CD14-positive monocyte (primary cell): ENCODE measurements at regions not wholly inside any gene's neighbourhood (a gene's known extent, or its start where the extent isn't known, plus 50 kb on each side); places are given as distances from the start of the nearest gene placed in this dataset.

Source experiments
- DNase-seq, 3 donors: peaks; one replicate each; pipeline ENCODE4 v3.0.0-alpha.2; 2011 to 2022
- H2AFZ ChIP-seq: 2 replicates; pipeline ENCODE4 v1.6.0; 2012; ENCODE audit warnings: mild to moderate bottlenecking, low read depth, low read length, inconsistent platforms; ENCODE audit not compliant: insufficient read depth, poor library complexity, severe bottlenecking
- H3K27ac ChIP-seq, 2 donors: 1 replicate in 1 of 2; 2 replicates in 1 of 2; pipeline ENCODE4 v1.5.1; 2012 to 2013; ENCODE audit warnings: low read length in 2 of 2, control low read depth in 1 of 2, inconsistent platforms in 1 of 2, low read depth in 1 of 2, mild to moderate bottlenecking in 1 of 2
- H3K27me3 ChIP-seq, 2 donors: one replicate each; pipeline versions ENCODE4 v1.6.0 to v1.6.1; 2011 to 2013; ENCODE audit warnings: low read length in 2 of 2; ENCODE audit not compliant: control insufficient read depth in 2 of 2, insufficient read depth in 2 of 2
- H3K36me3 ChIP-seq, 2 donors: replicated peaks in 1 of 2; 1 replicate in 1 of 2; 2 replicates in 1 of 2; pipeline versions ENCODE4 v1.5.1 to v1.6.1; 2012 to 2013; ENCODE audit warnings: low read length in 2 of 2, control low read depth in 1 of 2, inconsistent platforms in 1 of 2, mild to moderate bottlenecking in 1 of 2; ENCODE audit not compliant: insufficient read depth in 2 of 2, control insufficient read depth in 1 of 2
- H3K4me1 ChIP-seq, 2 donors: 1 replicate in 1 of 2; 2 replicates in 1 of 2; pipeline versions ENCODE4 v1.5.1 to v1.6.1; 2012 to 2013; ENCODE audit warnings: low read length in 2 of 2, control low read depth in 1 of 2, inconsistent platforms in 1 of 2, mild to moderate bottlenecking in 1 of 2, moderate library complexity in 1 of 2; ENCODE audit not compliant: insufficient read depth in 2 of 2, control insufficient read depth in 1 of 2
- H3K4me2 ChIP-seq: replicated peaks from 2 replicates; pipeline ENCODE3; 2012; ENCODE audit warnings: low read length, moderate library complexity, mild to moderate bottlenecking; ENCODE audit not compliant: poor library complexity, severe bottlenecking; ENCODE audit errors: extremely low read depth
- H3K4me3 ChIP-seq, 3 experiments: fragments of 200-600 bp in 1 of 3; sonication (generic) in 1 of 3; replicated peaks in 1 of 3; 1 replicate in 2 of 3; 2 replicates in 1 of 3; pipeline ENCODE4 v1.5.1; 2011 to 2013; ENCODE audit warnings: low read length in 3 of 3, mild to moderate bottlenecking in 3 of 3, control low read depth in 2 of 3, low read depth in 2 of 3, inconsistent platforms in 1 of 3, moderate library complexity in 1 of 3
- H3K79me2 ChIP-seq: 2 replicates; pipeline ENCODE4 v1.6.0; 2012; ENCODE audit warnings: mild to moderate bottlenecking, control low read depth, inconsistent platforms, low read length, moderate library complexity; ENCODE audit not compliant: insufficient read depth
- H3K9ac ChIP-seq: 2 replicates; pipeline ENCODE4 v1.6.0; 2017; ENCODE audit warnings: low read length, mild to moderate bottlenecking; ENCODE audit not compliant: insufficient read depth, poor library complexity, severe bottlenecking
- H3K9me3 ChIP-seq, 2 donors: replicated peaks in 1 of 2; 1 replicate in 1 of 2; 2 replicates in 1 of 2; pipeline versions ENCODE4 v1.5.1 to v1.6.1; 2012 to 2013; ENCODE audit warnings: low read length in 2 of 2, control low read depth in 1 of 2; ENCODE audit not compliant: control insufficient read depth in 1 of 2, insufficient read depth in 1 of 2
- H4K20me1 ChIP-seq: 2 replicates; pipeline ENCODE4 v1.6.0; 2012; ENCODE audit warnings: mild to moderate bottlenecking, low read length, control low read depth, moderate library complexity; ENCODE audit not compliant: insufficient read depth
- H3K27ac Mint-ChIP-seq, 7 donors: one replicate each; pipeline ENCODE4 v1.8.0; 2020; ENCODE audit warnings: mild to moderate bottlenecking in 7 of 7, mixed read lengths in 7 of 7, moderate library complexity in 6 of 7, inconsistent platforms in 2 of 7
- H3K27me3 Mint-ChIP-seq, 3 donors: one replicate each; pipeline ENCODE4 v1.8.0; 2021 to 2022; ENCODE audit warnings: low read depth in 3 of 3, mild to moderate bottlenecking in 3 of 3, mixed read lengths in 3 of 3, moderate library complexity in 3 of 3, inconsistent platforms in 1 of 3
- H3K36me3 Mint-ChIP-seq, 2 donors: one replicate each; pipeline ENCODE4 v1.8.0; 2020; ENCODE audit warnings: mixed read lengths in 2 of 2, inconsistent platforms in 1 of 2, mild to moderate bottlenecking in 1 of 2
- H3K4me1 Mint-ChIP-seq: one replicate; pipeline ENCODE4 v1.8.0; 2020; ENCODE audit warnings: mild to moderate bottlenecking, mixed read lengths
- H3K4me3 Mint-ChIP-seq, 2 donors: one replicate each; pipeline ENCODE4 v1.8.0; 2020; ENCODE audit warnings: mild to moderate bottlenecking in 2 of 2, mixed read lengths in 2 of 2, moderate library complexity in 1 of 2
- H3K9me3 Mint-ChIP-seq, 7 donors: one replicate each; pipeline ENCODE4 v1.8.0; 2020 to 2022; ENCODE audit warnings: mixed read lengths in 7 of 7, mild to moderate bottlenecking in 6 of 7, moderate library complexity in 6 of 7, inconsistent platforms in 2 of 7
- CTCF ChIP-seq: fragments of 200-600 bp; IDR thresholded peaks from one replicate; pipeline ENCODE4 v1.8.0; 2022; ENCODE audit warnings: antibody characterized with exemption, mild to moderate bottlenecking
- WGBS: methylation state at CpG from one replicate; pipeline ENCODE4 v1.1.5; 2013; ENCODE audit warnings: missing lambda C conversion rate; ENCODE audit not compliant: insufficient coverage; 5-methylcytosine and 5-hydroxymethylcytosine counted together
- intact Hi-C, 2 donors: fragments of 100-400 bp; cut with micrococcal nuclease; formaldehyde crosslinking; loops; one replicate each; pipeline versions ENCODE4 v1.15.0 to v1.15.1; 2023

GRCh38 chr4:144223661-144224060, 83.1 kb upstream of the GYPA start:
- Histone ChIP-seq H3K9ac (no peak overlapping the region), H4K20me1 (no peaks in the 10 kb centered on the region), H3K4me3 (no peak overlapping the region), H3K36me3 (no peaks in the 10 kb centered on the region), H3K9me3 (no peaks in the 10 kb centered on the region), H3K27ac (no peak overlapping the region), H2AFZ (no peak overlapping the region), H3K27me3 (no peaks in the 10 kb centered on the region), H3K79me2 (no peaks in the 10 kb centered on the region), H3K4me2 (no peak overlapping the region), H3K4me1 (no peaks in the 10 kb centered on the region)
- no peak for DNase-seq
- TF ChIP-seq CTCF, result no peak
- no peaks in the 10 kb centered on the region for H3K4me1 Mint-ChIP-seq
- no CpG with 5 or more reads among the region's 2 CpGs for WGBS
- no peaks in the 10 kb centered on the region for H3K36me3 Mint-ChIP-seq
- H3K27me3 Mint-ChIP-seq, result peaks cover 0 to 3% (median 0%) of the 10 kb centered on the region in 3 donors
- peaks cover 0 to 9% (median 5%) of the 10 kb centered on the region in 7 donors for H3K9me3 Mint-ChIP-seq
- H3K27ac Mint-ChIP-seq, result no peak overlapping the region
- H3K4me3 Mint-ChIP-seq, result no peak overlapping the region
- intact Hi-C loops, result no loop called here

GRCh38 chr4:144259285-144259684, 118.8 kb upstream of the GYPA start:
- H3K27me3 ChIP-seq, result no peaks in the 10 kb centered on the region
- H3K36me3 Mint-ChIP-seq, result no peaks in the 10 kb centered on the region
- H3K27ac ChIP-seq, result no peak overlapping the region
- DNase-seq, result no peak
- H3K4me3 ChIP-seq, result no peak overlapping the region
- no peak overlapping the region for H3K4me2 ChIP-seq
- H3K36me3 ChIP-seq, result no peaks in the 10 kb centered on the region
- H3K4me1 Mint-ChIP-seq, result no peaks in the 10 kb centered on the region
- H3K9me3 Mint-ChIP-seq, result peaks cover 2 to 16% (median 8%) of the 10 kb centered on the region in 7 donors
- WGBS, result 100% methylated on average over 1 of the region's 1 CpG
- H3K27ac Mint-ChIP-seq, result no peak overlapping the region
- no peaks in the 10 kb centered on the region for H4K20me1 ChIP-seq
- no peak for TF ChIP-seq CTCF
- H3K79me2 ChIP-seq, result no peaks in the 10 kb centered on the region
- peaks cover 6 to 12% of the 10 kb centered on the region in 2 donors for H3K9me3 ChIP-seq
- intact Hi-C loops, result no loop called here
- no peaks in the 10 kb centered on the region for H3K4me1 ChIP-seq
- H3K4me3 Mint-ChIP-seq, result no peak overlapping the region
- H3K9ac ChIP-seq, result no peak overlapping the region
- H3K27me3 Mint-ChIP-seq, result peaks cover 0 to 5% (median 3%) of the 10 kb centered on the region in 3 donors
- H2AFZ ChIP-seq, result no peak overlapping the region
